ENCODE measurements at regions not wholly inside any gene's neighbourhood (a gene's known extent, or its start where the extent isn't known, plus 50 kb on each side); places are given as distances from the start of the nearest gene placed in this dataset.

GRCh38 chr7:91342346-91342745, 78.1 kb downstream of the FZD1 start:
- no peak overlapping the region for H3K4me3 ChIP-seq (ENCODE audit: low read depth, low read length)
- no peaks in the 10 kb centered on the region for H3K79me2 ChIP-seq (ENCODE audit: control insufficient read depth, insufficient read depth, low read length, unreplicated experiment)
- H3K27me3 ChIP-seq (ENCODE audit: insufficient read depth, low read length) = peaks cover 11% of the 10 kb centered on the region; the same call in 1 of the 2 replicates
- H3K27ac ChIP-seq (ENCODE audit: low read depth, low read length) = no peak overlapping the region
- no peak overlapping the region for H2AFZ ChIP-seq (ENCODE audit: low read length, unreplicated experiment)
- H3K36me3 ChIP-seq (ENCODE audit: insufficient read depth, low read length) = no peaks in the 10 kb centered on the region
- H3K4me1 ChIP-seq (ENCODE audit: control insufficient read depth, insufficient read depth, low read length, unreplicated experiment) = peaks cover 9% of the 10 kb centered on the region

DNA sequence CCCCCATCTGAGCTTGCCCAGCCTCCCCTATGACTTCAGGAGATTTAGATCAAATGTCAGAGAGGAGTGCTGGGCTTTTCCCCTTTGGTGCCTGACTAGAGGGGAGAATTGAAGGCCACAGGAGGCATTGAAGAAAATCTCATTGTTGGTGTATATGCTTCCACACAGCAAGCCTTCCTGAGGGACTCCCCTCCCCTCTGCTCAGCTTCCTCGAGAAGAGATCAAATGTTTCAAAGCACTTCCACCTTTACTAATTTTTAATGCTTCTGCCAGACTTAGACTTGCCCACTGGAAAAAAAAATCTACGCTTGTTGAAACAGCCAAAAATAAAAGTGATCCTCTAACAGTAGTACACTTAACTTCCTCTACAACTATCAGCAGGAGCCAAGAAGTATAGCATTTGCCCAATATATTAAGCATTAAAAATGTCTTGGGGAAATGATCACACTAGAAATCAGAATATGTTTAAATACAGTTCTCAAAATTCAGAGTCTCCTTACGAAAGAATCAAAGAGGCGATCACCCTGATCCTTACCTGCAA, 79.3 kb downstream of the FZD1 start:
- Histone ChIP-seq H3K4me3 (ENCODE audit: low read depth, low read length) (no peak overlapping the region), H2AFZ (ENCODE audit: low read length, unreplicated experiment) (no peak overlapping the region), H3K27ac (ENCODE audit: low read depth, low read length) (no peak overlapping the region), H3K36me3 (ENCODE audit: insufficient read depth, low read length) (no peaks in the 10 kb centered on the region), H3K27me3 (ENCODE audit: insufficient read depth, low read length) (peaks cover 11% of the 10 kb centered on the region; the same call in 1 of the 2 replicates), H3K79me2 (ENCODE audit: control insufficient read depth, insufficient read depth, low read length, unreplicated experiment) (no peaks in the 10 kb centered on the region), H3K4me1 (ENCODE audit: control insufficient read depth, insufficient read depth, low read length, unreplicated experiment) (peaks cover 15% of the 10 kb centered on the region)

- Histone ChIP-seq H3K79me2 (ENCODE audit: control insufficient read depth, insufficient read depth, low read length, unreplicated experiment) (no peaks in the 10 kb centered on the region), H3K27me3 (ENCODE audit: insufficient read depth, low read length) (peaks cover 11% of the 10 kb centered on the region; the same call in 1 of the 2 replicates), H3K36me3 (ENCODE audit: insufficient read depth, low read length) (no peaks in the 10 kb centered on the region), H2AFZ (ENCODE audit: low read length, unreplicated experiment) (no peak overlapping the region), H3K4me1 (ENCODE audit: control insufficient read depth, insufficient read depth, low read length, unreplicated experiment) (peaks cover 21% of the 10 kb centered on the region), H3K4me3 (ENCODE audit: low read depth, low read length) (no peak overlapping the region), H3K27ac (ENCODE audit: low read depth, low read length) (no peak overlapping the region)
These were observed 79.9 kb downstream of the FZD1 start for GRCh38 chr7:91343996-91344629.

DNA sequence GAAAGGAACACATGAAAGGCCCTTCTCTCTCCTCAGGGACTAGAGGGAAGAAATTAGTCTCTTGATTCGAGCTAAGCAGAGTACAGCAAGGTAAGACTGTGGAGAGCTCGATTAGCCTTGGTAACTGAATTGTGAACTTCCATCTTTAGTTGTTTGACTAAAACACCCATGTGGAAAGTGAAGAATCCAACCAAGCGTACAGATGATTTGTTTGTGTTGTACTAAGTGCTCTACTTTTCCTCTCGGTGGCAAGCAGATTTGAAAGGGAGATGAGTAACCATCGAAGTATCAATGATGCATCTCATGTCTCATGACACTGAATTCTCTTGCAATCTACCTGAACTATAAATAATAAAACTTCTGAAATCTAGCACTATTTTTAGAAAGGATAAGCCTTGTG, 80.7 kb downstream of the FZD1 start:
- H3K4me3 ChIP-seq (ENCODE audit: low read depth, low read length) = no peak overlapping the region
- H2AFZ ChIP-seq (ENCODE audit: low read length, unreplicated experiment) = no peak overlapping the region
- peaks cover 23% of the 10 kb centered on the region for H3K4me1 ChIP-seq (ENCODE audit: control insufficient read depth, insufficient read depth, low read length, unreplicated experiment)
- H3K27ac ChIP-seq (ENCODE audit: low read depth, low read length) = no peak overlapping the region
- H3K27me3 ChIP-seq (ENCODE audit: insufficient read depth, low read length) = peaks cover 7% of the 10 kb centered on the region; the same call in 1 of the 2 replicates
- no peaks in the 10 kb centered on the region for H3K36me3 ChIP-seq (ENCODE audit: insufficient read depth, low read length)
- H3K79me2 ChIP-seq (ENCODE audit: control insufficient read depth, insufficient read depth, low read length, unreplicated experiment) = no peaks in the 10 kb centered on the region

GRCh38 chr7:91345449-91345848, 81.2 kb downstream of the FZD1 start:
- H3K4me1 ChIP-seq (ENCODE audit: control insufficient read depth, insufficient read depth, low read length, unreplicated experiment) = peaks cover 23% of the 10 kb centered on the region
- no peak overlapping the region for H3K27ac ChIP-seq (ENCODE audit: low read depth, low read length)
- peaks cover 7% of the 10 kb centered on the region; the same call in 1 of the 2 replicates for H3K27me3 ChIP-seq (ENCODE audit: insufficient read depth, low read length)
- no peaks in the 10 kb centered on the region for H3K79me2 ChIP-seq (ENCODE audit: control insufficient read depth, insufficient read depth, low read length, unreplicated experiment)
- no peaks in the 10 kb centered on the region for H3K36me3 ChIP-seq (ENCODE audit: insufficient read depth, low read length)
- no peak overlapping the region for H3K4me3 ChIP-seq (ENCODE audit: low read depth, low read length)
- no peak overlapping the region for H2AFZ ChIP-seq (ENCODE audit: low read length, unreplicated experiment)

GRCh38 chr7:91346426-91346825, 82.2 kb downstream of the FZD1 start:
- H3K4me3 ChIP-seq (ENCODE audit: low read depth, low read length) = no peak overlapping the region
- H2AFZ ChIP-seq (ENCODE audit: low read length, unreplicated experiment) = no peak overlapping the region
- H3K27ac ChIP-seq (ENCODE audit: low read depth, low read length) = no peak overlapping the region
- no peaks in the 10 kb centered on the region for H3K36me3 ChIP-seq (ENCODE audit: insufficient read depth, low read length)
- no peaks in the 10 kb centered on the region; the same call in 1 of the 2 replicates for H3K27me3 ChIP-seq (ENCODE audit: insufficient read depth, low read length)
- H3K79me2 ChIP-seq (ENCODE audit: control insufficient read depth, insufficient read depth, low read length, unreplicated experiment) = no peaks in the 10 kb centered on the region
- peaks cover 24% of the 10 kb centered on the region for H3K4me1 ChIP-seq (ENCODE audit: control insufficient read depth, insufficient read depth, low read length, unreplicated experiment)

GRCh38 chr7:91347290-91347689, 83.1 kb downstream of the FZD1 start:
- H3K27me3 ChIP-seq (ENCODE audit: insufficient read depth, low read length) = no peaks in the 10 kb centered on the region; the same call in 1 of the 2 replicates
- H3K79me2 ChIP-seq (ENCODE audit: control insufficient read depth, insufficient read depth, low read length, unreplicated experiment) = no peaks in the 10 kb centered on the region
- no peak overlapping the region for H2AFZ ChIP-seq (ENCODE audit: low read length, unreplicated experiment)
- H3K4me1 ChIP-seq (ENCODE audit: control insufficient read depth, insufficient read depth, low read length, unreplicated experiment) = peaks cover 30% of the 10 kb centered on the region
- no peaks in the 10 kb centered on the region for H3K36me3 ChIP-seq (ENCODE audit: insufficient read depth, low read length)
- H3K4me3 ChIP-seq (ENCODE audit: low read depth, low read length) = no peak overlapping the region
- H3K27ac ChIP-seq (ENCODE audit: low read depth, low read length) = no peak overlapping the region

DNA sequence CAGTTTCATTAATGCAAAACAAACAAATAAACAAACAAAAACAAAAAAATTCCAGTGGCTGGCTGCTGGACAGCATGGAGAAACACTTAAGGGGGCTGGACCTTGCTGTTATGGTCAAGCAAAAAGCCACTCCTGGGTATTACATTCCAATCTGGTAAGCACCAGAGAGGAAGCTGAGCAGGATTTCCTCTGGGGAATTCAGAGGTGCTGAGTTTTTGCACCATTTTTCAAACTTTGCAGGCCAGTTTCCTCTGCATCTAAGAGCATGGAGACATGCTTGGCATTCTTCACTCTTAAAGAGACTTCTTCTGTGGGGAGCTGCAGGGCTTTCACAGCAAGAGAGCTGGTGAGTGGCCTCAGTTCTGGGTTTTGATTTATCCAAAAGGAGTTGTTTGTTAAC, 84.5 kb downstream of the FZD1 start:
- no peak overlapping the region for H2AFZ ChIP-seq (ENCODE audit: low read length, unreplicated experiment)
- no peaks in the 10 kb centered on the region for H3K36me3 ChIP-seq (ENCODE audit: insufficient read depth, low read length)
- no peak overlapping the region for H3K4me3 ChIP-seq (ENCODE audit: low read depth, low read length)
- no peaks in the 10 kb centered on the region for H3K27me3 ChIP-seq (ENCODE audit: insufficient read depth, low read length)
- H3K79me2 ChIP-seq (ENCODE audit: control insufficient read depth, insufficient read depth, low read length, unreplicated experiment) = no peaks in the 10 kb centered on the region
- H3K4me1 ChIP-seq (ENCODE audit: control insufficient read depth, insufficient read depth, low read length, unreplicated experiment) = peaks cover 30% of the 10 kb centered on the region
- no peak overlapping the region for H3K27ac ChIP-seq (ENCODE audit: low read depth, low read length)

- Histone ChIP-seq H3K36me3 (ENCODE audit: insufficient read depth, low read length) (no peaks in the 10 kb centered on the region), H2AFZ (ENCODE audit: low read length, unreplicated experiment) (no peak overlapping the region), H3K27ac (ENCODE audit: low read depth, low read length) (no peak overlapping the region), H3K79me2 (ENCODE audit: control insufficient read depth, insufficient read depth, low read length, unreplicated experiment) (no peaks in the 10 kb centered on the region), H3K4me3 (ENCODE audit: low read depth, low read length) (no peak overlapping the region), H3K27me3 (ENCODE audit: insufficient read depth, low read length) (peaks cover 6% of the 10 kb centered on the region; the same call in 1 of the 2 replicates), H3K4me1 (ENCODE audit: control insufficient read depth, insufficient read depth, low read length, unreplicated experiment) (peaks cover 30% of the 10 kb centered on the region)
These were observed 87.1 kb downstream of the FZD1 start for GRCh38 chr7:91351374-91351773.

DNA sequence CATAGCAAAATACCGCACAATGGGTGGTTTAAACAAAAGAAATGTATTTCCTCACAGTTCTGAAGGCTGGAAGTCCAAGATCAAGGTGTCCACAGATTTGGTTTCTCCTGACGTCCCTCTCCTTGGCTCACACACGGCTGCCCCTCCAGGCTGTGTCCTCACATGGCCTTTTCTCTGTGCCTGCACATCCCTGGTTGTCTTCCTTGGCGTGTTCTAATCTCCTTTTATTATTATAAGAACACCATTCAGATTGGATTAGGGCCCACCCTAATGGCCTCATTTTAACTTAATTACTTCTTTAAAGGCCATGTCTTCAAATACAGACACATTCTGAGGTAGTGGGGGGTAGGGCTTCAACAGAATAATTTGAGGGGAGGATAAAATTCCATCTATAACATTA, 87.9 kb downstream of the FZD1 start:
- peaks cover 6% of the 10 kb centered on the region; the same call in 1 of the 2 replicates for H3K27me3 ChIP-seq (ENCODE audit: insufficient read depth, low read length)
- H3K4me3 ChIP-seq (ENCODE audit: low read depth, low read length) = no peak overlapping the region
- no peak overlapping the region for H2AFZ ChIP-seq (ENCODE audit: low read length, unreplicated experiment)
- no peak overlapping the region for H3K27ac ChIP-seq (ENCODE audit: low read depth, low read length)
- H3K36me3 ChIP-seq (ENCODE audit: insufficient read depth, low read length) = no peaks in the 10 kb centered on the region
- H3K4me1 ChIP-seq (ENCODE audit: control insufficient read depth, insufficient read depth, low read length, unreplicated experiment) = peaks cover 23% of the 10 kb centered on the region
- H3K79me2 ChIP-seq (ENCODE audit: control insufficient read depth, insufficient read depth, low read length, unreplicated experiment) = no peaks in the 10 kb centered on the region

DNA sequence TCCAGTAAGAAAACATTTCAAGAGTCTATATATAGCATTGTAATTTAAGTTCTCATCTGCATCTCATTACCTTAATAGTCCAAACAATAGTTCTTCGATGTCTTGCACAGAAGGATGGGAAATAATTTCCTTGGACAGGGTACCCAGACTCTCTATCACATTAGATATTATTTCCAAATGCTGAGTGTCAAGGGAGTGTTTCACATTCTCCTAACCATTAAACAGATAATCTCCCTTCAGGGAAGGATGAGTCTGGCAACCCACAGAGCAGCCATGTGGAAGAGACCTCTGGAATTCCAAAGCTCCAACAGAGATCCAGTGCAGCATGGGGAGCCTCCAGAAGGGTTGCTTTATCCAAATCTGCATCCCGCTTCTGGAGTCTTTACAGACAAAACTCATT, 89.6 kb downstream of the FZD1 start:
- no peak overlapping the region for H2AFZ ChIP-seq (ENCODE audit: low read length, unreplicated experiment)
- no peak overlapping the region for H3K27ac ChIP-seq (ENCODE audit: low read depth, low read length)
- no peaks in the 10 kb centered on the region for H3K36me3 ChIP-seq (ENCODE audit: insufficient read depth, low read length)
- peaks cover 11% of the 10 kb centered on the region for H3K4me1 ChIP-seq (ENCODE audit: control insufficient read depth, insufficient read depth, low read length, unreplicated experiment)
- H3K27me3 ChIP-seq (ENCODE audit: insufficient read depth, low read length) = peaks cover 6% of the 10 kb centered on the region; the same call in 1 of the 2 replicates
- H3K79me2 ChIP-seq (ENCODE audit: control insufficient read depth, insufficient read depth, low read length, unreplicated experiment) = no peaks in the 10 kb centered on the region
- no peak overlapping the region for H3K4me3 ChIP-seq (ENCODE audit: low read depth, low read length)
